HEK293 (cell line): ENCODE measurements at regions not wholly inside any gene's neighbourhood (a gene's known extent, or its start where the extent isn't known, plus 50 kb on each side); places are given as distances from the start of the nearest gene placed in this dataset.

Source experiments
- CTCF ChIA-PET: fragments of 350-600 bp; formaldehyde crosslinking; extraction: SDS; loops from one replicate; lab custom pipeline; 2021; ENCODE audit warnings: antibody characterized with exemption; lab: Yijun Ruan, JAX
- POLR2A ChIA-PET: fragments of 300-600 bp; formaldehyde crosslinking; extraction: SDS; loops from one replicate; lab custom pipeline; 2020; ENCODE audit warnings: antibody characterized with exemption, inconsistent platforms; lab: Yijun Ruan, JAX
- H3K27ac ChIP-seq: fragments of 200-500 bp; sonication (Bioruptor generic); 2 replicates; pipeline ENCODE4 v1.5.1; 2014; ENCODE audit warnings: low read depth, low read length, control low read depth, inconsistent platforms; ENCODE audit errors: extremely low read depth
- H3K36me3 ChIP-seq, 2 experiments: fragments of 200-500 bp in 1 of 2; sonication (Bioruptor generic) in 1 of 2; 1 replicate in 1 of 2; 2 replicates in 1 of 2; pipeline ENCODE4 v1.5.1; 2014 to 2017; ENCODE audit warnings: inconsistent platforms in 2 of 2, low read length in 2 of 2; ENCODE audit not compliant: control insufficient read depth in 2 of 2, insufficient read depth in 1 of 2
- H3K4me1 ChIP-seq: fragments of 200-500 bp; sonication (Bioruptor generic); 2 replicates; pipeline ENCODE4 v1.5.1; 2014; ENCODE audit warnings: mild to moderate bottlenecking, low read length, inconsistent platforms; ENCODE audit not compliant: control insufficient read depth, insufficient read depth
- H3K4me3 ChIP-seq: 2 replicates; pipeline ENCODE4 v1.5.1; 2011; ENCODE audit warnings: low read depth, mild to moderate bottlenecking, control low read depth, low read length, moderate library complexity
- H3K9me3 ChIP-seq: fragments of 200-500 bp; sonication (Bioruptor generic); 2 replicates; pipeline ENCODE4 v1.5.1; 2014; ENCODE audit warnings: low read depth, low read length, inconsistent platforms; ENCODE audit not compliant: control insufficient read depth, insufficient read depth
- FEZF1 ChIP-seq: fragments of 450-650 bp; formaldehyde crosslinking; IDR thresholded peaks from 2 replicates; pipeline ENCODE4 v1.5.1; 2016; ENCODE audit warnings: missing biosample characterization, missing genetic modification characterization
- GLI4 ChIP-seq: fragments of 450-650 bp; formaldehyde crosslinking; IDR thresholded peaks from 2 replicates; pipeline ENCODE4 v1.5.1; 2016; ENCODE audit warnings: missing biosample characterization, missing genetic modification characterization
- IKZF3 ChIP-seq: fragments of 450-650 bp; IDR thresholded peaks from 2 replicates; pipeline ENCODE4 v1.5.0; 2018; ENCODE audit warnings: missing biosample characterization, mild to moderate bottlenecking, missing genetic modification characterization, moderate library complexity
- MZF1 ChIP-seq: fragments of 450-650 bp; formaldehyde crosslinking; IDR thresholded peaks from 2 replicates; pipeline ENCODE4 v1.5.1; 2017; ENCODE audit warnings: missing biosample characterization, missing genetic modification characterization, borderline replicate concordance
- TRIM28 ChIP-seq: IDR thresholded peaks from 2 replicates; pipeline ENCODE4 v1.6.1; 2011; ENCODE audit warnings: low read length, control low read depth, borderline replicate concordance
- ZBTB1 ChIP-seq: fragments of 450-650 bp; formaldehyde crosslinking; IDR thresholded peaks from 2 replicates; pipeline ENCODE4 v1.5.1; 2016; ENCODE audit warnings: missing biosample characterization, missing genetic modification characterization
- ZBTB49 ChIP-seq: fragments of 450-650 bp; formaldehyde crosslinking; IDR thresholded peaks from 2 replicates; pipeline ENCODE4 v1.5.1; 2016; ENCODE audit warnings: missing biosample characterization, missing genetic modification characterization, low read depth
- ZBTB8A ChIP-seq: fragments of 450-650 bp; formaldehyde crosslinking; IDR thresholded peaks from 2 replicates; pipeline ENCODE4 v1.5.1; 2016; ENCODE audit warnings: missing biosample characterization, missing genetic modification characterization
- ZIC2 ChIP-seq: fragments of 450-650 bp; formaldehyde crosslinking; IDR thresholded peaks from 2 replicates; pipeline ENCODE4 v1.5.1; 2016; ENCODE audit warnings: missing biosample characterization, missing genetic modification characterization
- ZNF133 ChIP-seq: fragments of 450-650 bp; formaldehyde crosslinking; IDR thresholded peaks from 2 replicates; pipeline ENCODE4 v1.5.1; 2016; ENCODE audit warnings: missing biosample characterization, missing genetic modification characterization
- ZNF138 ChIP-seq: fragments of 450-650 bp; formaldehyde crosslinking; IDR thresholded peaks from 2 replicates; pipeline ENCODE4 v1.5.1; 2016; ENCODE audit warnings: missing biosample characterization, missing genetic modification characterization, borderline replicate concordance
- ZNF16 ChIP-seq: fragments of 450-650 bp; formaldehyde crosslinking; IDR thresholded peaks from 2 replicates; pipeline ENCODE4 v1.5.1; 2016; ENCODE audit warnings: low read depth, missing biosample characterization, missing genetic modification characterization
- ZNF174 ChIP-seq: fragments of 450-650 bp; formaldehyde crosslinking; IDR thresholded peaks from 2 replicates; pipeline ENCODE4 v1.5.0; 2017; ENCODE audit warnings: missing biosample characterization, mild to moderate bottlenecking, missing genetic modification characterization
- ZNF223 ChIP-seq: fragments of 450-650 bp; formaldehyde crosslinking; IDR thresholded peaks from 2 replicates; pipeline ENCODE4 v1.5.1; 2016; ENCODE audit warnings: missing biosample characterization, missing genetic modification characterization
- ZNF391 ChIP-seq: fragments of 450-650 bp; formaldehyde crosslinking; IDR thresholded peaks from 2 replicates; pipeline ENCODE4 v1.5.1; 2016; ENCODE audit warnings: low read depth, missing biosample characterization, missing genetic modification characterization, borderline replicate concordance
- ZNF416 ChIP-seq: fragments of 450-650 bp; formaldehyde crosslinking; IDR thresholded peaks from 2 replicates; pipeline ENCODE4 v1.5.1; 2016; ENCODE audit warnings: missing biosample characterization, missing genetic modification characterization
- ZNF660 ChIP-seq: fragments of 450-650 bp; IDR thresholded peaks from 2 replicates; pipeline ENCODE4 v1.5.1; 2018; ENCODE audit warnings: missing biosample characterization, mild to moderate bottlenecking, missing genetic modification characterization
- ZNF707 ChIP-seq: fragments of 450-650 bp; formaldehyde crosslinking; IDR thresholded peaks from 2 replicates; pipeline ENCODE4 v1.5.1; 2016; ENCODE audit warnings: missing biosample characterization, missing genetic modification characterization
- ZXDB ChIP-seq: fragments of 450-650 bp; formaldehyde crosslinking; IDR thresholded peaks from 2 replicates; pipeline ENCODE4 v1.5.1; 2016; ENCODE audit warnings: missing biosample characterization, missing genetic modification characterization
- TF ChIP-seq, protein P1 (sequence below): fragments of 450-650 bp; formaldehyde crosslinking; conservative IDR thresholded peaks from 2 replicates; pipeline ENCODE4 v1.5.1; 2016; ENCODE audit warnings: low read depth, missing biosample characterization, missing genetic modification characterization

GRCh38 chr6:168211681-168212080, 107.9 kb downstream of the DACT2 start (continued):
- no peak for TF ChIP-seq TRIM28
- TF ChIP-seq ZNF391 (tag by site-specific recombination): no peak
- TF ChIP-seq ZBTB1 (tag by site-specific recombination): no peak
- TF ChIP-seq IKZF3 (tag by site-specific recombination): no peak

DNA sequence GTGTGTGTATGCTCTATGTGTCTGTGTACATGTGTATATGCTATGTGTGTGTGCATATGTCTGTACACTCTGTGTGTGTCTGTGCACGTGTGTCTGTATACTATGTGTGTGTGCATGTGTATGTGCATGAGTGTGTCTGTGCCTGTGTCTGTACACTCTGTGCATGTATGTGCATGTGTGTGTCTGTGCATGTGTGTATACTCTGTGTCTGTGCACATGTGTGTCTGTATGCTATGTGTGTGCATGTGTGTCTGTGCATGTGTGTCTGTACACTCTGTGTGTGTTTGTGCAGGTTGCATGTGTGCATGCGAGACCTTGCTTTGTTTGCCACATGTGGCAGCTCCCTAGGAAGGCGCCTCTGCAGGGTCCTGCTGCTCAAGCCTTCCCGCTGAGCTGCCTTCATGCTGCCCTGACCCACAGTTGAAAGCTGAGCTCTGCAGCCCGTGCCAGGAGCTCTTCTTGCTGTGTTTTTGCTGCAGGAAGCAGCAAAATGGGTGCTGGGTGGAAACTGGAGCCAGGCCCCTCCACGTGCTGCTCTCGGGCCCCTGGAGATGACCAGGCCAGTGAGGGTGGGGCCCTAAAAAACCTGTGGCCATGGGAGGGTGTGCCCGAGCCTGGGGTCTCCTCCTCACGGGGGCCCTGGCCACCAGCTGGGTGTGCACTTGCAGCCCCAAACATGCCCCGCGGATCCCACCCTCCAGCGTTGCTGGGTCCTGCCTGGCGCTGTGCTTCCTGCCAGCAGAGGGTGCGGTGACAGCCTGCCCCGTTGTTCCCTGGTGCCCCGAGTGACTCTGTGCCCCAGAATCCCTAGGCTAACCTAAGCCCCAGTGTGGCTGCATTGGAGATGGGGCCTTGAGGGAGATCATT, 109.1 kb downstream of the DACT2 start:
- no peaks in the 10 kb centered on the region for H3K4me1 ChIP-seq
- H3K36me3 ChIP-seq: no peaks in the 10 kb centered on the region
- POLR2A ChIA-PET: no interaction called here
- no peak overlapping the region for H3K4me3 ChIP-seq
- CTCF ChIA-PET: interaction anchor here (1.4 kb wide), 1 partner anchor 8 kb away, joined by 4 read pairs; no protein-coding TSS in a partner anchor
- TF ChIP-seq ZIC2 (tag by site-specific recombination) (peak; percentile 61), MZF1 (tag by site-specific recombination) (no peak), ZBTB1 (tag by site-specific recombination) (no peak), ZNF223 (no peak), ZNF707 (tag by site-specific recombination) (no peak), ZBTB49 (tag by site-specific recombination) (no peak), ZNF16 (no peak), ZNF416 (tag by site-specific recombination) (no peak)
- no peak overlapping the region for H3K27ac ChIP-seq
- no peaks in the 10 kb centered on the region for H3K9me3 ChIP-seq

GRCh38 chr6:168209420-168209819, 110.2 kb downstream of the DACT2 start:
- H3K36me3 ChIP-seq: no peaks in the 10 kb centered on the region
- ChIA-PET POLR2A (no interaction called here), CTCF (no interaction called here)
- H3K4me1 ChIP-seq: no peaks in the 10 kb centered on the region
- no peak overlapping the region for H3K4me3 ChIP-seq
- no peak overlapping the region for H3K27ac ChIP-seq
- no peaks in the 10 kb centered on the region for H3K9me3 ChIP-seq
- TF ChIP-seq, protein P1, sequence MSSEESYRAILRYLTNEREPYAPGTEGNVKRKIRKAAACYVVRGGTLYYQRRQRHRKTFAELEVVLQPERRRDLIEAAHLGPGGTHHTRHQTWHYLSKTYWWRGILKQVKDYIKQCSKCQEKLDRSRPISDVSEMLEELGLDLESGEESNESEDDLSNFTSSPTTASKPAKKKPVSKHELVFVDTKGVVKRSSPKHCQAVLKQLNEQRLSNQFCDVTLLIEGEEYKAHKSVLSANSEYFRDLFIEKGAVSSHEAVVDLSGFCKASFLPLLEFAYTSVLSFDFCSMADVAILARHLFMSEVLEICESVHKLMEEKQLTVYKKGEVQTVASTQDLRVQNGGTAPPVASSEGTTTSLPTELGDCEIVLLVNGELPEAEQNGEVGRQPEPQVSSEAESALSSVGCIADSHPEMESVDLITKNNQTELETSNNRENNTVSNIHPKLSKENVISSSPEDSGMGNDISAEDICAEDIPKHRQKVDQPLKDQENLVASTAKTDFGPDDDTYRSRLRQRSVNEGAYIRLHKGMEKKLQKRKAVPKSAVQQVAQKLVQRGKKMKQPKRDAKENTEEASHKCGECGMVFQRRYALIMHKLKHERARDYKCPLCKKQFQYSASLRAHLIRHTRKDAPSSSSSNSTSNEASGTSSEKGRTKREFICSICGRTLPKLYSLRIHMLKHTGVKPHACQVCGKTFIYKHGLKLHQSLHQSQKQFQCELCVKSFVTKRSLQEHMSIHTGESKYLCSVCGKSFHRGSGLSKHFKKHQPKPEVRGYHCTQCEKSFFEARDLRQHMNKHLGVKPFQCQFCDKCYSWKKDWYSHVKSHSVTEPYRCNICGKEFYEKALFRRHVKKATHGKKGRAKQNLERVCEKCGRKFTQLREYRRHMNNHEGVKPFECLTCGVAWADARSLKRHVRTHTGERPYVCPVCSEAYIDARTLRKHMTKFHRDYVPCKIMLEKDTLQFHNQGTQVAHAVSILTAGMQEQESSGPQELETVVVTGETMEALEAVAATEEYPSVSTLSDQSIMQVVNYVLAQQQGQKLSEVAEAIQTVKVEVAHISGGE: no peak
- TF ChIP-seq ZNF138 (tag by site-specific recombination) (no peak), GLI4 (tag by site-specific recombination) (no peak), ZNF174 (tag by site-specific recombination) (no peak), FEZF1 (tag by site-specific recombination) (no peak), ZBTB8A (tag by site-specific recombination) (no peak), ZNF133 (tag by site-specific recombination) (no peak), ZNF660 (tag by site-specific recombination) (no peak), ZXDB (tag by site-specific recombination) (no peak)
- TF ChIP-seq, all 188 proteins: peak for 0
